HG02678 (cell line): ENCODE measurements at regions not wholly inside any gene's neighbourhood (a gene's known extent, or its start where the extent isn't known, plus 50 kb on each side); places are given as distances from the start of the nearest gene placed in this dataset.
"Not testable (repeated sequence)": the region's sequence is repeated elsewhere in the genome, so short reads cannot be mapped to it uniquely, and the experiment has no call there.

Source experiments
- ATAC-seq: cut with Tn5 transposase; IDR thresholded peaks from one replicate; pipeline ENCODE4 v1.9.1; 2021; ENCODE audit warnings: mild to moderate bottlenecking, moderate library complexity; ENCODE audit not compliant: unreplicated experiment

GRCh38 chr3:177449360-177450006, 252.2 kb upstream of the TBL1XR1 start:
- peak; percentile 94 for ATAC-seq

- ATAC-seq = no peak
These were observed 254.0 kb upstream of the TBL1XR1 start for GRCh38 chr3:177451301-177451750.

- no peak for ATAC-seq
These were observed 254.9 kb upstream of the TBL1XR1 start for GRCh38 chr3:177451864-177452830.

GRCh38 chr3:177452831-177453450, 255.7 kb upstream of the TBL1XR1 start:
- no peak for ATAC-seq

- ATAC-seq = no peak
These were observed 256.2 kb upstream of the TBL1XR1 start for GRCh38 chr3:177453451-177453844.

- ATAC-seq = not testable (repeated sequence)
These were observed 259.9 kb upstream of the TBL1XR1 start for GRCh38 chr3:177457204-177457603.

- no peak for ATAC-seq
These were observed 262.1 kb upstream of the TBL1XR1 start for GRCh38 chr3:177459401-177459800.

GRCh38 chr3:177460047-177460446, 262.8 kb upstream of the TBL1XR1 start:
- ATAC-seq = no peak

- ATAC-seq = no peak
These were observed 264.5 kb upstream of the TBL1XR1 start for GRCh38 chr3:177461765-177462164.

GRCh38 chr3:177463341-177463740, 266.1 kb upstream of the TBL1XR1 start:
- ATAC-seq = not testable (repeated sequence)

GRCh38 chr3:177463863-177464262, 266.6 kb upstream of the TBL1XR1 start:
- ATAC-seq = no peak

GRCh38 chr3:177464392-177465256, 267.3 kb upstream of the TBL1XR1 start:
- no peak for ATAC-seq

GRCh38 chr3:177465257-177465642, 268.0 kb upstream of the TBL1XR1 start:
- ATAC-seq = no peak

GRCh38 chr3:177466074-177466473, 268.8 kb upstream of the TBL1XR1 start:
- no peak for ATAC-seq

GRCh38 chr3:177466622-177467021, 269.3 kb upstream of the TBL1XR1 start:
- ATAC-seq = not testable (repeated sequence)

GRCh38 chr3:177467247-177467985, 270.1 kb upstream of the TBL1XR1 start:
- ATAC-seq = no peak

- no peak for ATAC-seq
These were observed 271.0 kb upstream of the TBL1XR1 start for GRCh38 chr3:177468331-177468730.

GRCh38 chr3:177468816-177469215, 271.5 kb upstream of the TBL1XR1 start:
- ATAC-seq = no peak

GRCh38 chr3:177469216-177469615, 271.9 kb upstream of the TBL1XR1 start:
- ATAC-seq = no peak
